Neutrophil (primary cell): ENCODE measurements at regions not wholly inside any gene's neighbourhood (a gene's known extent, or its start where the extent isn't known, plus 50 kb on each side); places are given as distances from the start of the nearest gene placed in this dataset.

Experiments used
- H3K27ac ChIP-seq: fragments of 200-600 bp; sonication (generic); 2 replicates; pipeline ENCODE4 v1.5.1; 2016; ENCODE audit warnings: mild to moderate bottlenecking, moderate library complexity
- H3K27me3 ChIP-seq: fragments of 200-600 bp; sonication (generic); 2 replicates; pipeline ENCODE4 v1.6.0; 2016; ENCODE audit warnings: mild to moderate bottlenecking
- H3K36me3 ChIP-seq: fragments of 200-600 bp; sonication (generic); 2 replicates; pipeline ENCODE4 v1.5.1; 2017
- H3K4me1 ChIP-seq, 2 experiments: fragments of 200-600 bp in 1 of 2; sonication (generic) in 1 of 2; 1 replicate in 1 of 2; 2 replicates in 1 of 2; pipeline versions ENCODE4 v1.5.1 to v1.6.1; 2013 to 2016; ENCODE audit warnings: low read depth in 1 of 2, low read length in 1 of 2, mild to moderate bottlenecking in 1 of 2, moderate library complexity in 1 of 2; ENCODE audit not compliant: control insufficient read depth in 1 of 2, insufficient read depth in 1 of 2
- H3K4me3 ChIP-seq, 2 experiments: fragments of 200-600 bp in 1 of 2; sonication (generic) in 1 of 2; 1 replicate in 1 of 2; 2 replicates in 1 of 2; pipeline ENCODE4 v1.5.1; 2013 to 2016; ENCODE audit warnings: low read depth in 1 of 2, low read length in 1 of 2, mild to moderate bottlenecking in 1 of 2, moderate library complexity in 1 of 2
- H3K9me3 ChIP-seq: fragments of 200-600 bp; sonication (generic); 2 replicates; pipeline ENCODE4 v1.5.1; 2016
- CTCF ChIP-seq: fragments of 200-600 bp; sonication (generic); IDR thresholded peaks from 2 replicates; pipeline ENCODE4 v1.5.1; 2016; ENCODE audit warnings: antibody characterized with exemption

- Histone ChIP-seq H3K36me3 (no peaks in the 10 kb centered on the region), H3K4me3 (no peak overlapping the region), H3K27ac (no peak overlapping the region), H3K27me3 (no peaks in the 10 kb centered on the region), H3K9me3 (no peaks in the 10 kb centered on the region), H3K4me1 (no peaks in the 10 kb centered on the region)
- TF ChIP-seq CTCF, result no peak
These were observed 217.9 kb downstream of the SOX4 start for GRCh38 chr6:21811484-21811883.

- no peak overlapping the region for H3K27ac ChIP-seq
- H3K9me3 ChIP-seq, result no peaks in the 10 kb centered on the region
- H3K4me1 ChIP-seq, result no peaks in the 10 kb centered on the region
- TF ChIP-seq CTCF, result no peak
- H3K27me3 ChIP-seq, result no peaks in the 10 kb centered on the region
- H3K36me3 ChIP-seq, result no peaks in the 10 kb centered on the region
- H3K4me3 ChIP-seq, result no peak overlapping the region
These were observed 222.7 kb downstream of the SOX4 start for GRCh38 chr6:21816231-21816630.

GRCh38 chr6:21820442-21820841 is 226.9 kb downstream of the SOX4 start:
- H3K4me1 ChIP-seq, result no peaks in the 10 kb centered on the region
- H3K4me3 ChIP-seq, result no peak overlapping the region
- no peak overlapping the region for H3K27ac ChIP-seq
- H3K27me3 ChIP-seq, result no peaks in the 10 kb centered on the region
- no peaks in the 10 kb centered on the region for H3K9me3 ChIP-seq
- no peak for TF ChIP-seq CTCF
- H3K36me3 ChIP-seq, result no peaks in the 10 kb centered on the region

GRCh38 chr6:21823371-21823770 is 229.8 kb downstream of the SOX4 start:
- no peaks in the 10 kb centered on the region for H3K9me3 ChIP-seq
- H3K4me1 ChIP-seq, result no peaks in the 10 kb centered on the region
- no peaks in the 10 kb centered on the region for H3K27me3 ChIP-seq
- TF ChIP-seq CTCF, result no peak
- no peaks in the 10 kb centered on the region for H3K36me3 ChIP-seq
- H3K27ac ChIP-seq, result no peak overlapping the region
- H3K4me3 ChIP-seq, result no peak overlapping the region

- no peak overlapping the region for H3K27ac ChIP-seq
- no peaks in the 10 kb centered on the region for H3K27me3 ChIP-seq
- no peak for TF ChIP-seq CTCF
- H3K4me1 ChIP-seq, result no peaks in the 10 kb centered on the region
- H3K36me3 ChIP-seq, result no peaks in the 10 kb centered on the region
- no peak overlapping the region for H3K4me3 ChIP-seq
- H3K9me3 ChIP-seq, result no peaks in the 10 kb centered on the region
These were observed 231.1 kb downstream of the SOX4 start for GRCh38 chr6:21824431-21825177.
